Fibroblast of the aortic adventitia (primary cell): ENCODE measurements at regions not wholly inside any gene's neighbourhood (a gene's known extent, or its start where the extent isn't known, plus 50 kb on each side); places are given as distances from the start of the nearest gene placed in this dataset.

Experiments used
- DNase-seq: peaks from one replicate; pipeline ENCODE4 v3.0.0-alpha.2; 2010; ENCODE audit warnings: low read depth
- H3K4me3 ChIP-seq: 2 replicates; pipeline ENCODE4 v1.5.1; 2011; ENCODE audit warnings: low read depth, mild to moderate bottlenecking, control low read depth, low read length, moderate library complexity
- TF ChIP-seq, protein P1 (sequence below): IDR thresholded peaks from 2 replicates; pipeline ENCODE4 v1.5.1; 2011; ENCODE audit warnings: mild to moderate bottlenecking, low read length, control low read depth, inconsistent platforms; ENCODE audit not compliant: insufficient read depth

DNA sequence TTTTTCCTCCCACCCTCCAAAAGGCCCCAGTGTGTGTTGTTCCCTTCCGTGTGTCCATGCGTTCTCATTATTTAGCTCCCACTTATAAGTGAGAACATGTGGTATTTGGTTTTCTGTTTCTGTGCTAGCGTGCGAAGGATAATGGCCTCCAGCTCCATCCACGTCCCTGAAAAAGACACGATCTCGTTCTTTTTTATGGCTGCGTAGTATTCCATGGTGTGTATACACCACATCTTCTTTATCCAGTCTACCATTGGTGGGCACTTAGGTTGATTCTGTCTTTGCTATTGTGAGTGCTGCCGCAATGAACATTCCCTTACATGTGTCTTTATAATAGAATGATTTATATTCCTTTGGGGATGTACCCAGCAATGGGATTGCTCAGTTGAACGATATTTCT is 177.8 kb downstream of the ETS2 start:
- H3K4me3 ChIP-seq, result no peak overlapping the region
- no peak for DNase-seq
- TF ChIP-seq, protein P1, sequence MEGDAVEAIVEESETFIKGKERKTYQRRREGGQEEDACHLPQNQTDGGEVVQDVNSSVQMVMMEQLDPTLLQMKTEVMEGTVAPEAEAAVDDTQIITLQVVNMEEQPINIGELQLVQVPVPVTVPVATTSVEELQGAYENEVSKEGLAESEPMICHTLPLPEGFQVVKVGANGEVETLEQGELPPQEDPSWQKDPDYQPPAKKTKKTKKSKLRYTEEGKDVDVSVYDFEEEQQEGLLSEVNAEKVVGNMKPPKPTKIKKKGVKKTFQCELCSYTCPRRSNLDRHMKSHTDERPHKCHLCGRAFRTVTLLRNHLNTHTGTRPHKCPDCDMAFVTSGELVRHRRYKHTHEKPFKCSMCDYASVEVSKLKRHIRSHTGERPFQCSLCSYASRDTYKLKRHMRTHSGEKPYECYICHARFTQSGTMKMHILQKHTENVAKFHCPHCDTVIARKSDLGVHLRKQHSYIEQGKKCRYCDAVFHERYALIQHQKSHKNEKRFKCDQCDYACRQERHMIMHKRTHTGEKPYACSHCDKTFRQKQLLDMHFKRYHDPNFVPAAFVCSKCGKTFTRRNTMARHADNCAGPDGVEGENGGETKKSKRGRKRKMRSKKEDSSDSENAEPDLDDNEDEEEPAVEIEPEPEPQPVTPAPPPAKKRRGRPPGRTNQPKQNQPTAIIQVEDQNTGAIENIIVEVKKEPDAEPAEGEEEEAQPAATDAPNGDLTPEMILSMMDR, result no peak

DNA sequence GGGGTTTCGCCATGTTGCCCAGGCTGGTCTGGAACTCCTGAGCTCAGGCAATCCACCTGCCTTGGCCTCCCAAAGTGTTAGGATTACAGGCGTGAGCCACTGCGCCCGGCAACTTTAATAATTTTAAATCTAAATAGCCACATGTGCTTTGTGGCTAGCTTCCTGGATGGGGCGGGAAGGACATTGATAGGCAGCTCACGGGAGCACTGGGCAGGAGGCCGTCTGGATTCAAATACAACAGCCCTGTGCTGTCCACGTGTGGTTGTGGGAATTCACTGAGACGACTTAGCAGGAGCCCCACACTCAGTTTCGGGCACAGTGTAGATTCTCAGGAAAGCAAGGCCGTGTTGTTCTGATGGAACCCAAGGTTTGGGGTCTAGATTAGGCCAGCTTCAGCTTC is 177.1 kb downstream of the ETS2 start:
- no peak for DNase-seq
- TF ChIP-seq, protein P1, result no peak
- H3K4me3 ChIP-seq, result no peak overlapping the region

DNA sequence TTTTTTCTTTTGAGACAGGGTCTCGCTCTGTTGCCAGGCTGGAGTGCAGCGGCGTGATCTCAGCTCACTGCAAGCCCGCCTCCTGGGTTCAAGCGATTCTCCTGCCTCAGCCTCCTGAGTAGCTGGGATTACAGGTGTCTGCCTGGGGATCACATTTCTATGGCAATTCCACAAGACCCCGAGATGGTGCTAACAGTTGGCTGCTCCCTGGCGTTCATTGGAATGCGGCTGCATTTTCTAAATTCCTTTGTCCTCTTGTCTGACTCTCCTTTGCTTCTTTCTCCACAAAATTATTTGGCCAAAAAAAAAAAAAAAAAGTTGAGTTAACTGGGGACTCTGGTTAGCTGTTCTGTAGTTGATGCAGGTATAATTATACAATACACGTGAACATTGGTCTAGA is 176.4 kb downstream of the ETS2 start:
- TF ChIP-seq, protein P1, result no peak
- DNase-seq, result no peak
- H3K4me3 ChIP-seq, result no peak overlapping the region

DNA sequence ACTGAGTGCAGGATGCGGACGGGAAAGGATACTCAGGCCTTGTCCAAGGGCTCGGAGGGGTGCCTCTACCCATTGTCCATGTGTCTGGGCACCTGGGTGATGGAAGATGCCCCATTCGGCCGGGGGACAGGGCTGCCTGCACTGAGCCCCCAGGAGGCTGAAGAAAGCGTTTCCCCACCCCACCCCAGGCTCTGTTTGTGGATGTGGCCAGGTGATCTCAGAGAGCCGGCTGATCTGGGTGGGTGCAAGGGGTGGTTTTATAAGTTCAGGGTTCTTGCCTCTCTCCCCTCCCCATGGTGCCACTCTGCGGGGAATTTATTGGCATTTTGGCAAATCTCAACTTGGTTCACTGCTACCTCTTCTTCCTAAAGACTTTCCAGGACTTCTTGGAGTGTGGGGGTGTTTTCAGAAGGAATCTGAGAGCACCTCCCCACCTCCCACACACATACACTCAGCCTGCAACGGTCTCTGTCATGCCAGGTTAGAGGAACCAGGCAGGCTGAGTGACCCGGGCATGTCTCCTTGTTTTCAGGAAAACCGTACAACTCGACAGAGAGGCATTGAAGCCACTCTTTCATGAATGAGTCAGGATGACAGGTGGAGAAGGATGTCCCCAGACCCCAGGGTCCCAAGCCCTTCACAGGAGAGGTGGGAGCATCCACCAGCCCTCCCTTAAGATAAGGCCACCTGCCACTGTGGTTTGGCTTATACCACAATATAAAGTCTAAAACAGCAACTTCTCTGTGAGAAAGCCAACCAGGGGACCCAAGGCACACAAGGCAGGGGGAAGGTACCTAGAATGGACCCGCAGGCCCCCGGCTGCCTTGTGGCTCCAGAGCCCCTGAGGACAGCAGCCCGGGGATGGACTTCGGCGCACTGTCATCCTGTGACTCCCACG is 174.9 kb downstream of the ETS2 start:
- TF ChIP-seq, protein P1, result no peak
- H3K4me3 ChIP-seq, result no peak overlapping the region
- DNase-seq, result no peak

DNA sequence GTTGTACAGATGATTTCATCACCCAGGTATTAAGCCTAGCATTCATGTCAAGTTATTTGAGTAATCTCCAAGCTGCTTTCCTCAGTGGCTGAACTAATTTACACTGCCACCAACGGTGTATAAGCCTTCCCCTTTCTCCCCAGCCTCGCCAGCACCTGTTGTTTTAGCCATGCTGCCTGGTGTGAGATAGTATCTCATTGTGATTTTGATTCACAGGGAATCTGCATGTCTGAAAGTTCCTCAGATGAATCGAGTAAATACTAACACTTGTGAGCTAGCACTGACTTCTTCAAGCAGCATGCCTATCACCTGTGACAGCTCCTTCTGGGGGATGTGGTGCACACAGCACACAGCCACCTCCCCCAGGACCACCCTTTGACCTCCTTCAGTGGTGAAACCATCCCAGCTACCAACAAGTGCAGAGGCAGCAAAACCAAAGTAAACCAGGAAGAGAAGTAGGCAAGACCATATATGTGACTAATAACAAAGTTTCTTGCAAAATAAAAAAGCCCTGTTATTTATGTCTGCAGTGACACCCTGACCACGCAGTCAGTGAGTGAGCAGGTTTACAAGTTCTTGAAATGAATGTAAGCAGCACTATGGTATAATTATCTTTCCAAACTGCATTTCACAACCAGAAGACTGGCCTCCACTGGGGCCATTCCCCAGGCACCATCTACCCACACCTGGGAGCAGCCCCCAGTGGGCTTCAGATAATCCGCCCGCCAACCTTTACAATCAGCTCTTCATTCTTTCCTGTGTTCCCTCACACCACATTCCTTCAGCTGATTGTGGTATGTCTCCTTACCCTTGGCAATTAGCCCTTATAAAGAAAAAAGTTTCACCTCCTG is 173.8 kb downstream of the ETS2 start:
- TF ChIP-seq, protein P1, result no peak
- DNase-seq, result no peak
- H3K4me3 ChIP-seq, result no peak overlapping the region

DNA sequence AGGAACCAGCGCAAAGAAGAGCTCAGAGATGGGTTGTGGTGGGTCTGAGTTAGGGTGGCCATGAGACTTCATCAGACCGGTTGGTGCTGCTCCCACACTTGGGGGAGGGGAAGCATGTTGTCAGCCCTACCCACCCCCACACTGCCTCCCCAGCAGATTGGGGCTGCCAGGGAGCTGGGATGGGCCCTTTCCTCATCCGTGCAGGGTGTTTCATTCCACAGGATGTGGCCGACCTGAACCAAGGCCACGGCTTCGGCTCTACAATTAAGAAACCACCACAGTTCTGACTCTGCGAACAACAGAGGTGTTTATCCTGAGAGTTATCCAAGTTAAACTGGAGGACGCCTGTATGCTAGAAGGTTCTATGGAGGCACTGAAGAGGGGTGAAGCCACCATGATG is 171.2 kb downstream of the ETS2 start:
- DNase-seq, result no peak
- TF ChIP-seq, protein P1, result no peak
- no peak overlapping the region for H3K4me3 ChIP-seq
